ENCODE measurements at regions not wholly inside any gene's neighbourhood (a gene's known extent, or its start where the extent isn't known, plus 50 kb on each side); places are given as distances from the start of the nearest gene placed in this dataset.

DNA sequence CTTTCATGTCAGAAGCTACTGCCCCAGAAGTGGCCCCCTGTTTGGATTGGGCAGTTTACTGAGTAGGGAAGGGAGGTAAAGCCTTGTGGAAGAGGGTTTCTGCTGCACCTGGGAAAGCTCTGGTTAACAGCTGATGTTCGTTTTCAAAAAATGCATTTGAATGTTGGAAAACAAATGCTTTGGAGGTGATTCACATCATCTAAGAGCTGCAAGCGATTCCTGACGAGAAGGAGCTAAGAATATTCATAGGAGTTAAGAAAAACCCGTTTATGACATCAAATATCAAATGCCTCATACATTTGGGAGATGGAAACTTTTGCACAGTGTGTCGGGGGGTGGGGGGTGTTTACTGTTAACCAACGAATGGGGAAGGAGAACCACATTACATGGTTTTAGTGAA lies 183.8 kb upstream of the NR2F2 start:
- TF ChIP-seq ZNF768 (CRISPR knock-in tag; IDR thresholded peaks at IDR 0.05), result no peak
- TF ChIP-seq FOXO1 (CRISPR knock-in tag; IDR thresholded peaks at IDR 0.05), result no peak
- TF ChIP-seq SP1 (IDR thresholded peaks at IDR 0.05), result no peak
- TF ChIP-seq SP1 (CRISPR knock-in tag; IDR thresholded peaks at IDR 0.05), result no peak
- TF ChIP-seq NCOA1 (CRISPR knock-in tag; IDR thresholded peaks at IDR 0.05), result no peak
- TF ChIP-seq NFE2 (CRISPR knock-in tag; IDR thresholded peaks at IDR 0.05), result no peak
- TF ChIP-seq TBL1XR1 (IDR thresholded peaks at IDR 0.05; ENCODE audit: borderline replicate concordance, low read length, partially characterized antibody), result no peak
- no peak for TF ChIP-seq KDM4B (CRISPR knock-in tag; IDR thresholded peaks at IDR 0.05)
- TF ChIP-seq, protein P1, sequence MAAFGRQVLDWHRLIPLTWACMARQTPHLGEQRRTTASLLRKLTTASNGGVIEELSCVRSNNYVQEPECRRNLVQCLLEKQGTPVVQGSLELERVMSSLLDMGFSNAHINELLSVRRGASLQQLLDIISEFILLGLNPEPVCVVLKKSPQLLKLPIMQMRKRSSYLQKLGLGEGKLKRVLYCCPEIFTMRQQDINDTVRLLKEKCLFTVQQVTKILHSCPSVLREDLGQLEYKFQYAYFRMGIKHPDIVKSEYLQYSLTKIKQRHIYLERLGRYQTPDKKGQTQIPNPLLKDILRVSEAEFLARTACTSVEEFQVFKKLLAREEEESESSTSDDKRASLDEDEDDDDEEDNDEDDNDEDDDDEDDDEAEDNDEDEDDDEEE (CRISPR knock-in tag; IDR thresholded peaks at IDR 0.05), result no peak
- TF ChIP-seq ZNF468 (CRISPR knock-in tag; IDR thresholded peaks at IDR 0.05), result no peak
- TF ChIP-seq ZNF879 (CRISPR knock-in tag; IDR thresholded peaks at IDR 0.05), result no peak
- TF ChIP-seq MTA3 (CRISPR knock-in tag; IDR thresholded peaks at IDR 0.05), result no peak
- TF ChIP-seq, protein P2, sequence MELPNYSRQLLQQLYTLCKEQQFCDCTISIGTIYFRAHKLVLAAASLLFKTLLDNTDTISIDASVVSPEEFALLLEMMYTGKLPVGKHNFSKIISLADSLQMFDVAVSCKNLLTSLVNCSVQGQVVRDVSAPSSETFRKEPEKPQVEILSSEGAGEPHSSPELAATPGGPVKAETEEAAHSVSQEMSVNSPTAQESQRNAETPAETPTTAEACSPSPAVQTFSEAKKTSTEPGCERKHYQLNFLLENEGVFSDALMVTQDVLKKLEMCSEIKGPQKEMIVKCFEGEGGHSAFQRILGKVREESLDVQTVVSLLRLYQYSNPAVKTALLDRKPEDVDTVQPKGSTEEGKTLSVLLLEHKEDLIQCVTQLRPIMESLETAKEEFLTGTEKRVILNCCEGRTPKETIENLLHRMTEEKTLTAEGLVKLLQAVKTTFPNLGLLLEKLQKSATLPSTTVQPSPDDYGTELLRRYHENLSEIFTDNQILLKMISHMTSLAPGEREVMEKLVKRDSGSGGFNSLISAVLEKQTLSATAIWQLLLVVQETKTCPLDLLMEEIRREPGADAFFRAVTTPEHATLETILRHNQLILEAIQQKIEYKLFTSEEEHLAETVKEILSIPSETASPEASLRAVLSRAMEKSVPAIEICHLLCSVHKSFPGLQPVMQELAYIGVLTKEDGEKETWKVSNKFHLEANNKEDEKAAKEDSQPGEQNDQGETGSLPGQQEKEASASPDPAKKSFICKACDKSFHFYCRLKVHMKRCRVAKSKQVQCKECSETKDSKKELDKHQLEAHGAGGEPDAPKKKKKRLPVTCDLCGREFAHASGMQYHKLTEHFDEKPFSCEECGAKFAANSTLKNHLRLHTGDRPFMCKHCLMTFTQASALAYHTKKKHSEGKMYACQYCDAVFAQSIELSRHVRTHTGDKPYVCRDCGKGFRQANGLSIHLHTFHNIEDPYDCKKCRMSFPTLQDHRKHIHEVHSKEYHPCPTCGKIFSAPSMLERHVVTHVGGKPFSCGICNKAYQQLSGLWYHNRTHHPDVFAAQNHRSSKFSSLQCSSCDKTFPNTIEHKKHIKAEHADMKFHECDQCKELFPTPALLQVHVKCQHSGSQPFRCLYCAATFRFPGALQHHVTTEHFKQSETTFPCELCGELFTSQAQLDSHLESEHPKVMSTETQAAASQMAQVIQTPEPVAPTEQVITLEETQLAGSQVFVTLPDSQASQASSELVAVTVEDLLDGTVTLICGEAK (IDR thresholded peaks at IDR 0.05), result no peak
- TF ChIP-seq, protein P2 (CRISPR knock-in tag; IDR thresholded peaks at IDR 0.05), result no peak
- H3K27ac ChIP-seq (ENCODE audit: extremely low read length, insufficient read depth, low read length), result no peak overlapping the region
- 52% methylated on average over 6 of the region's 6 CpGs for WGBS (ENCODE audit: low lambda C conversion rate)
- in situ Hi-C loops (cut with HindIII; ENCODE audit: extremely low pct_ligation_motif_present, low pct_unique_long_range_greater_than_20kb) (no loop called here), intact Hi-C loops (cut with micrococcal nuclease; ENCODE audit: unreplicated experiment) (no loop called here)
- no peaks in the 10 kb centered on the region for H3K36me3 ChIP-seq (replicated peaks in 1 of 2; ENCODE audit: control insufficient read depth in 1 of 2, insufficient read depth in 2 of 2, low read length in 2 of 2)
- DNase-seq (ENCODE audit: low spot score) (no peak), ATAC-seq (no peak), FAIRE-seq (no peak)
- H3K4me2 ChIP-seq (ENCODE audit: low read depth, low read length), result peak overlapping the region; percentile 16
- H3K27me3 ChIP-seq (ENCODE audit: control insufficient read depth in 1 of 2, insufficient read depth in 2 of 2, low read length in 2 of 2), result no peaks in the 10 kb centered on the region
- ChIA-PET POLR2A (interaction anchor here (1.0 kb wide), 1 partner anchor 24 kb away, joined by 4 read pairs; no protein-coding TSS in a partner anchor), CTCF (ENCODE audit: low intra/inter-chr PET ratio, low total read pairs) (no interaction called here)
- no peak overlapping the region for H3K4me3 ChIP-seq (replicated peaks in 1 of 3; ENCODE audit: insufficient read depth in 1 of 3, low read depth in 2 of 3, low read length in 3 of 3)
- H3K9ac ChIP-seq (ENCODE audit: insufficient read depth, low read depth, low read length), result no peak overlapping the region
- BruUV-seq (replicated peaks), result no TSS peak
- H4K20me1 ChIP-seq (ENCODE audit: insufficient read depth, low read length), result no peaks in the 10 kb centered on the region
- no peaks in the 10 kb centered on the region for H3K79me2 ChIP-seq (ENCODE audit: insufficient read depth, low read length)
- no peaks in the 10 kb centered on the region for H3K9me3 ChIP-seq (ENCODE audit: low read length)
- peaks cover 26% of the 10 kb centered on the region for H3K4me1 ChIP-seq (ENCODE audit: insufficient read depth, low read length)
- H2AFZ ChIP-seq (ENCODE audit: low read length), result no peak overlapping the region
